ENCODE measurements at regions not wholly inside any gene's neighbourhood (a gene's known extent, or its start where the extent isn't known, plus 50 kb on each side); places are given as distances from the start of the nearest gene placed in this dataset.

DNA sequence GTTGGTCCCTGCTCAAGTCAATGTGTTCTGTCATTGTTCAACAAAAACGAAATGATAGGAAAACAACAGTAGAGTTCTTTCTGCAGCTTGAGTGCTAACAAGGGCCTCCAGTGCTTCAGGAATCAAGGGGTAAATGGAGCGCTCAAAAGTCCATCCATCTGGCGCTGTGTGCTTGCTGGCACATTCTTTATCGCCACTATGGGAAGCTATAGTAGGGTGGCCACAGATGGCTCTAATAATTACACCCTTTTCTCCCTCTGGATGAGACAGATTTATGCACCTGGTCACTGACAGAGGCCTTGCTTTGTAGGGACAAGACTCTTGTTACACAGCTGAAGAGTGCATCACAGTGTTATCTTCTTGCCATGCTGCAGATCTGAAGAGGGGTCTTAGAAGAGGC is 136.0 kb downstream of the GDAP2 start:
- no peaks in the 10 kb centered on the region for H3K9me2 ChIP-seq (ENCODE audit: insufficient read depth, low read length)
- no peaks in the 10 kb centered on the region for H3K27me3 ChIP-seq (ENCODE audit: insufficient read depth, low read depth, low read length)
- no peaks in the 10 kb centered on the region for H3K79me2 ChIP-seq (replicated peaks; ENCODE audit: insufficient read depth, low read length)
- H3K27ac ChIP-seq (ENCODE audit: low read length): no peak overlapping the region
- no peaks in the 10 kb centered on the region for H3K9me3 ChIP-seq (ENCODE audit: low read length)
- H4K20me1 ChIP-seq (ENCODE audit: insufficient read depth): no peaks in the 10 kb centered on the region
- H2AFZ ChIP-seq (ENCODE audit: low read depth, low read length): no peak overlapping the region
- no peaks in the 10 kb centered on the region for H3F3A ChIP-seq (ENCODE audit: insufficient read depth, low read length, poor library complexity, severe bottlenecking)
- H3K36me3 ChIP-seq (ENCODE audit: insufficient read depth, low read length): no peaks in the 10 kb centered on the region
- H3K4me2 ChIP-seq (ENCODE audit: low read length): no peak overlapping the region
- no peak overlapping the region for H3K9ac ChIP-seq (ENCODE audit: low read length)
- H3K4me3 ChIP-seq (ENCODE audit: low read length): no peak overlapping the region
- TF ChIP-seq EZH2 (IDR thresholded peaks at IDR 0.05; ENCODE audit: borderline replicate concordance, insufficient read depth, low read length, poor library complexity, severe bottlenecking) (no peak), MXI1 (conservative IDR thresholded peaks at IDR 0.05; ENCODE audit: poor library complexity, severe bottlenecking) (no peak), POLR2AphosphoS5 (IDR thresholded peaks at IDR 0.05) (no peak), EP300 (conservative IDR thresholded peaks at IDR 0.05; ENCODE audit: poor library complexity, severe bottlenecking) (no peak), SMC3 (conservative IDR thresholded peaks at IDR 0.05; ENCODE audit: poor library complexity) (no peak), RAD21 (conservative IDR thresholded peaks at IDR 0.05) (no peak), TAF1 (IDR thresholded peaks at IDR 0.05; ENCODE audit: low read depth) (no peak)
- TF ChIP-seq, protein P1, sequence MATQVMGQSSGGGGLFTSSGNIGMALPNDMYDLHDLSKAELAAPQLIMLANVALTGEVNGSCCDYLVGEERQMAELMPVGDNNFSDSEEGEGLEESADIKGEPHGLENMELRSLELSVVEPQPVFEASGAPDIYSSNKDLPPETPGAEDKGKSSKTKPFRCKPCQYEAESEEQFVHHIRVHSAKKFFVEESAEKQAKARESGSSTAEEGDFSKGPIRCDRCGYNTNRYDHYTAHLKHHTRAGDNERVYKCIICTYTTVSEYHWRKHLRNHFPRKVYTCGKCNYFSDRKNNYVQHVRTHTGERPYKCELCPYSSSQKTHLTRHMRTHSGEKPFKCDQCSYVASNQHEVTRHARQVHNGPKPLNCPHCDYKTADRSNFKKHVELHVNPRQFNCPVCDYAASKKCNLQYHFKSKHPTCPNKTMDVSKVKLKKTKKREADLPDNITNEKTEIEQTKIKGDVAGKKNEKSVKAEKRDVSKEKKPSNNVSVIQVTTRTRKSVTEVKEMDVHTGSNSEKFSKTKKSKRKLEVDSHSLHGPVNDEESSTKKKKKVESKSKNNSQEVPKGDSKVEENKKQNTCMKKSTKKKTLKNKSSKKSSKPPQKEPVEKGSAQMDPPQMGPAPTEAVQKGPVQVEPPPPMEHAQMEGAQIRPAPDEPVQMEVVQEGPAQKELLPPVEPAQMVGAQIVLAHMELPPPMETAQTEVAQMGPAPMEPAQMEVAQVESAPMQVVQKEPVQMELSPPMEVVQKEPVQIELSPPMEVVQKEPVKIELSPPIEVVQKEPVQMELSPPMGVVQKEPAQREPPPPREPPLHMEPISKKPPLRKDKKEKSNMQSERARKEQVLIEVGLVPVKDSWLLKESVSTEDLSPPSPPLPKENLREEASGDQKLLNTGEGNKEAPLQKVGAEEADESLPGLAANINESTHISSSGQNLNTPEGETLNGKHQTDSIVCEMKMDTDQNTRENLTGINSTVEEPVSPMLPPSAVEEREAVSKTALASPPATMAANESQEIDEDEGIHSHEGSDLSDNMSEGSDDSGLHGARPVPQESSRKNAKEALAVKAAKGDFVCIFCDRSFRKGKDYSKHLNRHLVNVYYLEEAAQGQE (IDR thresholded peaks at IDR 0.05; ENCODE audit: borderline replicate concordance): no peak
- TF ChIP-seq, protein P2, sequence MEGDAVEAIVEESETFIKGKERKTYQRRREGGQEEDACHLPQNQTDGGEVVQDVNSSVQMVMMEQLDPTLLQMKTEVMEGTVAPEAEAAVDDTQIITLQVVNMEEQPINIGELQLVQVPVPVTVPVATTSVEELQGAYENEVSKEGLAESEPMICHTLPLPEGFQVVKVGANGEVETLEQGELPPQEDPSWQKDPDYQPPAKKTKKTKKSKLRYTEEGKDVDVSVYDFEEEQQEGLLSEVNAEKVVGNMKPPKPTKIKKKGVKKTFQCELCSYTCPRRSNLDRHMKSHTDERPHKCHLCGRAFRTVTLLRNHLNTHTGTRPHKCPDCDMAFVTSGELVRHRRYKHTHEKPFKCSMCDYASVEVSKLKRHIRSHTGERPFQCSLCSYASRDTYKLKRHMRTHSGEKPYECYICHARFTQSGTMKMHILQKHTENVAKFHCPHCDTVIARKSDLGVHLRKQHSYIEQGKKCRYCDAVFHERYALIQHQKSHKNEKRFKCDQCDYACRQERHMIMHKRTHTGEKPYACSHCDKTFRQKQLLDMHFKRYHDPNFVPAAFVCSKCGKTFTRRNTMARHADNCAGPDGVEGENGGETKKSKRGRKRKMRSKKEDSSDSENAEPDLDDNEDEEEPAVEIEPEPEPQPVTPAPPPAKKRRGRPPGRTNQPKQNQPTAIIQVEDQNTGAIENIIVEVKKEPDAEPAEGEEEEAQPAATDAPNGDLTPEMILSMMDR (IDR thresholded peaks at IDR 0.05; ENCODE audit: poor library complexity, severe bottlenecking): no peak

DNA sequence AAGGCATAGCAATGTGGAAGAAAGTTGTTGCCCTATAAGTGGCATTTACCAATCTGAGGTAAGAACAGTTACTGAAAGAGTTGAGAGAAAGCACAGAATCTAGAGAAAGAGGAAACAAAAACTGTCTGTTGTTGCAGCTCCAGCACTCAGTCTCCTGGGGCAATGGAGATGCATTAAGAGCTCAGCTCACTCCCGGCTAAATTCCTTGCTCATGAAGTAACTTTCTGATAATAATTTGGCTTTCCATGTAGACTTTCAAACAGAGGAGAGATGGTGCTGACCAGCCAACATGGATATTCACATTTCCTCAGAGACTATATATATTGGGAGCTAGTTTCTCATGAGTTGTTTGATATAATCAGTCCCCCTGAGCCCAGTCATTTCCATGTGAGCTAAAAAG is 135.3 kb downstream of the GDAP2 start:
- Histone ChIP-seq H3K4me3 (ENCODE audit: low read length) (no peak overlapping the region), H4K20me1 (ENCODE audit: insufficient read depth) (no peaks in the 10 kb centered on the region), H3K9ac (ENCODE audit: low read length) (no peak overlapping the region), H2AFZ (ENCODE audit: low read depth, low read length) (no peak overlapping the region), H3F3A (ENCODE audit: insufficient read depth, low read length, poor library complexity, severe bottlenecking) (no peaks in the 10 kb centered on the region), H3K9me2 (ENCODE audit: insufficient read depth, low read length) (no peaks in the 10 kb centered on the region), H3K4me2 (ENCODE audit: low read length) (no peak overlapping the region), H3K27ac (ENCODE audit: low read length) (no peak overlapping the region), H3K79me2 (replicated peaks; ENCODE audit: insufficient read depth, low read length) (no peaks in the 10 kb centered on the region), H3K27me3 (ENCODE audit: insufficient read depth, low read depth, low read length) (no peaks in the 10 kb centered on the region), H3K36me3 (ENCODE audit: insufficient read depth, low read length) (no peaks in the 10 kb centered on the region), H3K9me3 (ENCODE audit: low read length) (no peaks in the 10 kb centered on the region)
- no peak for TF ChIP-seq TAF1 (IDR thresholded peaks at IDR 0.05; ENCODE audit: low read depth)
- TF ChIP-seq, protein P1 (IDR thresholded peaks at IDR 0.05; ENCODE audit: borderline replicate concordance): no peak
- TF ChIP-seq POLR2AphosphoS5 (IDR thresholded peaks at IDR 0.05): no peak
- TF ChIP-seq, protein P2 (IDR thresholded peaks at IDR 0.05; ENCODE audit: poor library complexity, severe bottlenecking): no peak
- TF ChIP-seq EZH2 (IDR thresholded peaks at IDR 0.05; ENCODE audit: borderline replicate concordance, insufficient read depth, low read length, poor library complexity, severe bottlenecking): no peak
- TF ChIP-seq SMC3 (conservative IDR thresholded peaks at IDR 0.05; ENCODE audit: poor library complexity): no peak
